Neural progenitor cell (in vitro differentiated cells): ENCODE measurements at regions not wholly inside any gene's neighbourhood (a gene's known extent, or its start where the extent isn't known, plus 50 kb on each side); places are given as distances from the start of the nearest gene placed in this dataset.

Source experiments
- CTCF ChIP-seq: fragments of 200-600 bp; sonication (generic); IDR thresholded peaks from 2 replicates; pipeline ENCODE4 v1.5.1; 2017; ENCODE audit warnings: antibody characterized with exemption, mild to moderate bottlenecking
- EZH2 ChIP-seq: fragments of 200-600 bp; sonication (generic); IDR thresholded peaks from 2 replicates; pipeline ENCODE4 v1.6.1; 2017; ENCODE audit warnings: antibody characterized with exemption, mild to moderate bottlenecking, moderate library complexity
- EZH2phosphoT487 ChIP-seq: fragments of 200-600 bp; sonication (generic); IDR thresholded peaks from 2 replicates; pipeline ENCODE4 v1.6.1; 2017; ENCODE audit warnings: antibody characterized with exemption

GRCh38 chr14:101340556-101340955 is 220.7 kb upstream of the DIO3 start:
- no peak for TF ChIP-seq CTCF
- TF ChIP-seq EZH2, result no peak
- no peak for TF ChIP-seq EZH2phosphoT487
